RWPE1 (cell line): ENCODE measurements at regions not wholly inside any gene's neighbourhood (a gene's known extent, or its start where the extent isn't known, plus 50 kb on each side); places are given as distances from the start of the nearest gene placed in this dataset.

Source experiments
- CTCF ChIA-PET: fragments of 350-600 bp; sonication (Branson Sonifier 250); formaldehyde crosslinking; extraction: SDS; loops from one replicate; lab custom pipeline; 2021; lab: Yijun Ruan, JAX
- POLR2A ChIA-PET: fragments of 400-600 bp; formaldehyde crosslinking; extraction: SDS; loops from one replicate; lab custom pipeline; 2020; ENCODE audit warnings: antibody characterized with exemption; ENCODE audit not compliant: low non-redundant PET; lab: Yijun Ruan, JAX
- DNase-seq: peaks from one replicate; pipeline ENCODE4 v3.0.0; 2012; ENCODE audit warnings: low spot score
- H3K27ac ChIP-seq: fragments of 450-650 bp; 2 replicates; pipeline ENCODE4 v1.5.1; 2017
- CTCF ChIP-seq: fragments of 450-650 bp; conservative IDR thresholded peaks from 2 replicates; pipeline ENCODE4 v1.5.1; 2017; ENCODE audit warnings: low read depth, mild to moderate bottlenecking

DNA sequence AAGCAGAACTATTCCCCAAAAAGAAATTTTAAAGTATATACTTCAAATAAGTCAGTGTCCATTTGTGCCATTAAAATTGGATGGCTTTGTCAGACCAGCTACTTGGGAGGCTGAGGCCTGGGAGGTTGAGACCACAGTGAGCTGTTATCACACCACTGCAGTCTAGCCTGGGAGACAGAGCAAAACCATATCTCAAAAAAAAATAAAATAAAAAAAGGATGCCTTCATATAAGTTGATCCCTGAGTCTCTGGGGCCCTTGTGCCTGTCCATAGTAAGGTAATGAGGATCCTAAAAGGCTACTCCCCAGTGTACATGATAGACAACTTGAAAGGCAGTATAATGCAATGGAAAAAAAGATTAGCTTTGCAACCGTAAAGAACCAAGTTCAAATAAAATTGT is 81.2 kb upstream of the BARHL2 start:
- no peak for TF ChIP-seq CTCF
- ChIA-PET POLR2A (interaction anchor here (0.7 kb wide), 1 partner anchor 322 kb away, joined by 11 read pairs; no protein-coding TSS in a partner anchor), CTCF (no interaction called here)
- no peak for DNase-seq
- H3K27ac ChIP-seq = no peak overlapping the region

DNA sequence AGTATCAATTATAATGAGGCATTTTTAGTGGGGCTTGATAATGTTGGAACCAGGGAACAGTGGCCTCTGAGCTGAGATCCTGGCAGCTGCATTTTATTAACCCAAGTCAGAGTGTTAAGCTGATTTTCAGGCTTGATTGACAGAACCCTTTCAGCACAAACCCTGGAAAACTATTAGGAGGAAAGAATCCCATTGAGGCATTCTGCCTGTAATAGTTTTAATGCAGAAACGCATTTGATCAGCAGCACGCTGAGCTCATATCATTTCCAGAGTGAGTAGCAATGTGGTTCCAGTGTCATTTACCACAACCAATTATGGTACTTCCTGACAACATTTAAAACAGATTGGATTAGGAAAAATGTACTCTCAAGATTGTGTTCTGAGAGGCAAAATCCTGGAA is 78.3 kb upstream of the BARHL2 start:
- no peak for TF ChIP-seq CTCF
- ChIA-PET POLR2A (no interaction called here), CTCF (interaction anchor here (0.7 kb wide), 1 partner anchor 871 kb away, joined by 4 read pairs; no protein-coding TSS in a partner anchor)
- no peak overlapping the region for H3K27ac ChIP-seq
- DNase-seq = no peak

GRCh38 chr1:90786709-90787108 is 69.6 kb upstream of the BARHL2 start:
- POLR2A ChIA-PET = no interaction called here

DNA sequence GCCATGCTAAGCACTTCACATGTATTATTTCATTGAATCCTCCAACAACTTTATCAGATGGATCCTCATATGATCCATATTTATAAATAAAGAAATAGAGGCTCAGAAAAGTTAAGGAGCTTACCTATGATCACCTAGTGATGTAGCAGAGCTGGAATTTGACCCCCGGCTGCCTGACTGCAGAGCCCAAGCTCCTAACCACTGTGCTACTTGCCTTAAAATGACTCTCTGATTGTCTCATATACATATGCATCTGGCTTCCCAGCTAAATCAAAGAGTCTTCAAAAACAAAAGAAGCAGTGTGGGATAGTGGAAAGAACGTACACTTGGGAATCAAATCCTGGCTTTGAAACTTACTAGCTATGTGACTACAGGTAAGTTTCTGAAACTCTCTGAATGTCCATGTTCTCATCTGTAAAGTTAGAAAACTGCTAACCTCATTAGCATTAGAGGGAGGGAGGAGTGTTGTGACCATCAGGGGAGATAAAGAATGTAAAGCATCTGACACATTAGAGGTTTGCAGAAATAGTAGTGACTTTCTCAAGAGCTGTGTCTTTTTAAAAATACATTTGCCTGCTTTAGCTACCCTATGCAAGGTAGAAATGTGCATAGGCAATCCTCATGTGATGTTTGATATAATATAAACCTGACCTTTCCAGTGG is 67.2 kb upstream of the BARHL2 start:
- ChIA-PET POLR2A (no interaction called here), CTCF (no interaction called here)
- TF ChIP-seq CTCF = no peak
- no peak for DNase-seq
- H3K27ac ChIP-seq = no peak overlapping the region

More at GRCh38 chr1:90786709-90787108, 69.6 kb upstream of the BARHL2 start:
- CTCF ChIA-PET = no interaction called here
- DNase-seq = no peak
- no peak for TF ChIP-seq CTCF
- no peak overlapping the region for H3K27ac ChIP-seq

- ChIA-PET CTCF (no interaction called here), POLR2A (no interaction called here)
These were observed 66.1 kb upstream of the BARHL2 start for GRCh38 chr1:90783181-90783580.

DNA sequence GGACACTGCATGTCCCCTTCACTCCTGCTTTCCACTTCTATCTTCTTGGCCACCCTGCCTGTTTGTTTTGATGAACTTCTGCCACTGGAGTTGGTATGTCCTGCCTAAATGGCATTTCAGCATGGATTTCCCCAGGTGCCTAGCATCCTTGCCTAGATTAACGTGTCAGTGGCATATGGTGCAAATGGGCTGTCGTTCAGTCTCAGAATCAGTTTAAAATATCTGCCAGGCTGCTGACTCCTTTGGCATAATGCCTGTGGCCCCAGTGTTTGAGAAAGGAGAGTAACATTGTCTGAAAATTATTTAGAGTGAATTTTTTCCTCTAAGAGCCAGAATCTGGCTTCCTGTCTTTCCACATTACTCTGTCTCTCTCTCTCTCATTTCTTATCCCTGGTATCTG is 64.9 kb upstream of the BARHL2 start:
- no peak for DNase-seq
- TF ChIP-seq CTCF = no peak
- no peak overlapping the region for H3K27ac ChIP-seq
- CTCF ChIA-PET = interaction anchor here (0.6 kb wide), 1 partner anchor 392 kb away, joined by 4 read pairs; no protein-coding TSS in a partner anchor
- POLR2A ChIA-PET = no interaction called here

More at GRCh38 chr1:90783181-90783580, 66.1 kb upstream of the BARHL2 start:
- no peak for TF ChIP-seq CTCF
- DNase-seq = no peak
- H3K27ac ChIP-seq = no peak overlapping the region
